ENCODE measurements at regions not wholly inside any gene's neighbourhood (a gene's known extent, or its start where the extent isn't known, plus 50 kb on each side); places are given as distances from the start of the nearest gene placed in this dataset.

DNA sequence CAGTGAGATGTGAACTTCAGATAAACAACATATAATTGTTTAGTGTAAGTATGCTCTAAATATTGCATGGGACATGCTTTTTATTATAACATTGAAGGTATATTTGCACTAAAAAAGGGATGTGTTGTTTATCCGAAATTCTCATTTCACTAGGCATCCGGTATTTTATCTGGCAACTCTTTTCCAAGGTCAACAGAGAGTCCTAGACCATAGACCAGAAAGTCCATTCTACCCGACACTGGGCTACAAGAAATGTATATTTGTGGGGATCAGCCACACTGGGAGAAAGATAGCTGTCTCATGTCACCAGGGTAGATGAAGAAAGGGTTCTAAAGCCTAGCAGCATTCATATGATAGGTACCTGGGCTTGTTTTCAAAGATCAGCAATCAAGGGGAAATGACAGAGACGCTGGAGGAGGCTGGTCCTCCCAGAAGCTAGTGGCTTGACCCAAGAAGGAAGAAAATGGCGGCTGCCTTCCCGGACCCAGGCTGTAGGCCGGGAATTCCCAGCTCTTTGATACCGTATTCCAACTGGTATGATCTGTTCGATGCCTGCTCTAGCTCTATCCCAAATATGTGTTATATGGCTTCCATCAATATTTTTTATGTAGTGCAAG lies 161.1 kb upstream of the IRF2BP2 start:
- TF ChIP-seq, protein P1, sequence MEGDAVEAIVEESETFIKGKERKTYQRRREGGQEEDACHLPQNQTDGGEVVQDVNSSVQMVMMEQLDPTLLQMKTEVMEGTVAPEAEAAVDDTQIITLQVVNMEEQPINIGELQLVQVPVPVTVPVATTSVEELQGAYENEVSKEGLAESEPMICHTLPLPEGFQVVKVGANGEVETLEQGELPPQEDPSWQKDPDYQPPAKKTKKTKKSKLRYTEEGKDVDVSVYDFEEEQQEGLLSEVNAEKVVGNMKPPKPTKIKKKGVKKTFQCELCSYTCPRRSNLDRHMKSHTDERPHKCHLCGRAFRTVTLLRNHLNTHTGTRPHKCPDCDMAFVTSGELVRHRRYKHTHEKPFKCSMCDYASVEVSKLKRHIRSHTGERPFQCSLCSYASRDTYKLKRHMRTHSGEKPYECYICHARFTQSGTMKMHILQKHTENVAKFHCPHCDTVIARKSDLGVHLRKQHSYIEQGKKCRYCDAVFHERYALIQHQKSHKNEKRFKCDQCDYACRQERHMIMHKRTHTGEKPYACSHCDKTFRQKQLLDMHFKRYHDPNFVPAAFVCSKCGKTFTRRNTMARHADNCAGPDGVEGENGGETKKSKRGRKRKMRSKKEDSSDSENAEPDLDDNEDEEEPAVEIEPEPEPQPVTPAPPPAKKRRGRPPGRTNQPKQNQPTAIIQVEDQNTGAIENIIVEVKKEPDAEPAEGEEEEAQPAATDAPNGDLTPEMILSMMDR (IDR thresholded peaks at IDR 0.05), result no peak
- TF ChIP-seq POLR2AphosphoS5 (IDR thresholded peaks at IDR 0.05), result no peak

Data from breast epithelium (tissue), 3 donors.